GM21526 (cell line): ENCODE measurements at regions not wholly inside any gene's neighbourhood (a gene's known extent, or its start where the extent isn't known, plus 50 kb on each side); places are given as distances from the start of the nearest gene placed in this dataset.
"Not testable (repeated sequence)": the region's sequence is repeated elsewhere in the genome, so short reads cannot be mapped to it uniquely, and the experiment has no call there.

Source experiments
- ATAC-seq: cut with Tn5 transposase; IDR thresholded peaks from one replicate; pipeline ENCODE4 v1.9.1; 2021; ENCODE audit warnings: moderate library complexity; ENCODE audit not compliant: unreplicated experiment, low FRiP score

DNA sequence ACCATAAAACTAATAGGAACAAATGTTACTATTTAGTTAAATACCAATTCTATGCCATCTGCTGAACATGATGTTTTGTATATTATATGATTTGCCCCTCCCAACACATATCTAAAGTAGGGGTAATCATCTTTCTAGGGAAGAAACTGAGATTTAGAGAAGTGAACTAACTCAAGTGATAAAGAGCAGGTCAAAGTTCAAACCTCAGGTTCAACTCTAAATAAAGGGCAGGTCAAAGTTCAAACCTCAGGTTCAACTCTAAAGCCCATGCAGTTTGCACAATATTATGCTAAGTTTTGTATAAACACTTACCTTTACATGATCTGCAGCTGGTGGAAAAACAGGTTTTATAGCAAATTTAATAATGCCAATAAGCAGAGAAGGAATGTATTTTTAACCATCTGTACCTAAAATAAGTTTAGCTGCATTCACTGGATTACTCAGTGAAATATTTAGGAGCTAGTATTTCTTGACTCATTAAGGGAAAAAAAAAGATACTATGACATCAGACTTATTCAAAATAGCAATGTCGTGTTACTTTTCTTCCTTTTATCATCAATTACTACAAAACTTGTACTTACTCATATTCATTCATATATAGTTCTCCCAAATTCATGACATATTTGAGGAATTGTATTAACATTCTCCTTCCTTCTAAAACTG lies 1194.3 kb upstream of the CELF2 start:
- ATAC-seq: no peak

DNA sequence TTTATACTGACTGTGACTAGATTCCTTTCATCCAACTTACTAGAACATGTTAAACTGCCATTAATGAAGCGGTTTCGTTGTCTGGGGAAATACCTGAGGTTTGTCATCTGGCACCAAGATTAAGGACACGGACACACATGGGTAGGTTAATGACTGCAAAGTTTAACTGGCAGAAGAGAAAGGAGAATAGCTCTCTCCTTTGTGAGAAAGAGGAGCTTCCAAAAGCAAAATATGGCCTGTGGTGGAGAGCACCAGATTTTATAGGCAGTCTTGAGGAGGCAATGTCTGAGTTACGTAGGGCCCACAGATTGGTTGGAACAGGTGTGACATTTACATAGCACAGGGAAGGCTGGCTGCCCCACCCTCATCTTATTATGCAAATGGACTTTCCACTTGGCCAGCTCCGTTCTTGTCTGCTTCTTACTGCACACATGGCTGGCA lies 1193.0 kb upstream of the CELF2 start:
- no peak for ATAC-seq

DNA sequence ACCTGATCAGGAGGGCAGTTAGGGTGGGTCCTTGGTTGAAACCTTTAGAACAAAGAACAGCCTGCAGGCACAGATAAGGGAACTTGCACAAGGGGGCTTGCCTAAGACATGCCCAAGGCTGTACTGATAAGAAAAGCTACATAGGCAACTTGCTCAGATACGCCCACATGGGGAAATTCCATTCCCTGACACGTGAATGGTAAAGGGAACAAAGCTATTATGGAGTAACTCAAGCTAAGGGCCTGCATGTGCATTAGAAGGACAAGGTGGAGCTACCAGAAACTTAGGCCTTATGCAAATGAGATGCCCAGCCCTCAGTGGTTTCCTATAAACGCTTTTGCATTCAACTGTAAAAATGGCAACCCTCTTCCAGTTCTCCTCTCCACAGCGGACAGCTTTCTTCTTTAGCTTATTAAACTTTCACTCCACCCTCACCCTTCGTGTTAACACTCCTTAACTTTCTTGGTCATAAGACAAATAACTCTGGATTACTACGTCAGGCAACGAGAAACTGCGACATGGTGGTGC lies 1192.1 kb upstream of the CELF2 start:
- ATAC-seq: no peak

DNA sequence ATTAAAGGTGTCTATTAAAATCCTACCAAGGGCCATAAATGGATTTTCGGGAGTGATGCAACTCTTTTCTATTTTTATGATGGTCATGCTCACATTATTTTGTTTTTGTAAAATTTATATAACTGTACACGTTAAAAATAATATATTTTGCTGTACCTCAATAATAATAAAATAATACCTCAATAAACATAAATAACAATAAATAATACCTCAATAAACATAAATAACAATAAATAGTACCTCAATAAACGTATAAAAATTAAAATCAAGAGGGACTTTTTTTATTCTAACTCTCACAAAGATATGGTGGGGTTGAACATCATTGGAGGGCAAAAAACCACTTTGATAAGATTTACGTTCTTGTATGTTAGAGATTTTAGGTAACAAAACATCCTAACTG lies 1189.6 kb upstream of the CELF2 start:
- no peak for ATAC-seq

DNA sequence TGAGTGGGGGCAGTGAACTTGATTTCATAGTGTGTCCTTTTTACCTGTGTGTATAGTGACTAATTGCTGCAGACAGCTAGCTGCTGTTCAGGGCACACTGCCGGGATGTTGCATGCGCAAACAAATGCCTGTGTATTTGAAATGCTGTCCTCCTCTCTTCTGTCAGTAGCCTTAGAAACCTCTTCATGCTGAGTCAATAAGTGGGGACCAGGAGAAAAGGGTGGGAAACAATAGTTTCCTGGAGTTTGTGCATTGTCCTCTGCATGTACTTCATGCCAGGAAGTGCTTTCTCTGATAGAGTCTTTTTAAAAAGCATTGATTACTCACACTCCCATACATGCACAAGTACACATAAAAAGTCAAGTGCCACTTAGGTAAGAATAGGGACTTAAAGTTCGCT lies 1183.7 kb upstream of the CELF2 start:
- ATAC-seq: no peak

DNA sequence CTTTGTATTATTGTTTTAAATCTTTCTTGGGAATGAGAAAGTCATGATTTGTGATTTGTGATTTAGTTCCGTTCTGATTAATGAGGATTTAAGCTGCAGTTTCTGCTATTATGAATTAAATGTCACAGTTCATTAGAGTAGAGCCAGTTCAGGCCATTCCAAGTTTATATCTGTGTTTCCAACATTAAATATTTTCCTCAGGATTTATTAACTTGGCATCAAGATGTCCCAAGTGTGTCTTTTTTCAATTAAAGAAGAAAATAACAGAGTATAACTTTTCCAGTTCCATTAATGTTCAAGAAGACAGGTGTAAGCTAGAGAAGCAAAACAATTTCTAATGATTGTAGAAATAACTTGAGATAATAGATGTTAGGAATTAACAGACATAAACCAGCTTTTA lies 1183.2 kb upstream of the CELF2 start:
- ATAC-seq: no peak

DNA sequence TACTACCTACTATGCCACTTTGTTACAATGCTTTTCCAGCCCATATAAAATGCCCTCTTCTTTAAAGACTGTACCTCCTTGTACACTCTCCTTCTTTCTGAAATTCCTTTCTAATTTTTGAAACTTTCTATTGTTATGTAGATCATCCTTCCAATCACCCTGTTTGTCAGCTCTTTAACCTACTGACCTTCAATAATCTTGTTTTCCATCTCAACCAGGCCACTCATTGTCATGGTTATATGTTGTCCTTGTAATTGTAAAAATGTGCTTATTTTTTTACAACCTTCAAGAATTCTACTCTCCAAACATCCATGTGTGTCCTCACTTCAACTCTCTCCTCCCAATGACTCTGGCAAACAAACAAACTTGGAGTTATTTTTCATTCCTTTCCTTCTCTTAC lies 1172.6 kb upstream of the CELF2 start:
- ATAC-seq: no peak

DNA sequence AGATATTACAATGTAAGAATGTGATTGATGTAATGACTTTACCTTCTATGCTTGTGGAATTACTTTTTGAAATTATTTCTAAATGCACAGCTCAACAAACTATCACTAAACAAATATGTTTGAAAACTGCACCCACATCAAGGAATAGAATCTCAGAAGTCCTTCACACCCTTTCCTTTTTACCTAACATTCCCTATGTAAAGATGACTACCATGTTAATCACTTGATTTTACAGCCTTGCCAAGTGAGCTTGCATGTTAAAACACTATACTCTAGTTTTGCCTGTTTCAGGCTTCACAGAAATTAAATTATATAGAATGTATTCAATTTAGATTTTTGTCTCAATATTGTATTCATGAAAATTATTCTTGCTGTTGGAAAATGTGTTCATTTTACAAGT lies 1169.4 kb upstream of the CELF2 start:
- no peak for ATAC-seq

DNA sequence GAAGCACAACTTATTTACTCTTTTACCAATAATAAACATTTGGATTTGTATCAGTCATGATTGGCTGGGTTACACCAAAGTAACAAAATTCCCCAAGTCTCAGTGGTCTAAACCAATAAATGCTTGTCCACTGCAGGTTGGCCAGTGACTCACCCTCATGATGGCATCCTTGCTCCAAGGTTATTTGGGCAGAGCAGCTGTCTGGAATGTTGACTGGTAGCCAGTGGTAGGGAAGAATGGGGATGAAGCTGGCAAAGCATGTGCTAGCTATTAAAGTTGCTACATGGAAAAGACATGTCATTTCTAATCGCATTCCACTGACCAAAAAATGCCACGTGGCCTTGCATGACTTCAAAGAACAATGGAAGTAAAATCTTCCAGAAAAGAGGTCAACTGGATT lies 1168.7 kb upstream of the CELF2 start:
- ATAC-seq: no peak

DNA sequence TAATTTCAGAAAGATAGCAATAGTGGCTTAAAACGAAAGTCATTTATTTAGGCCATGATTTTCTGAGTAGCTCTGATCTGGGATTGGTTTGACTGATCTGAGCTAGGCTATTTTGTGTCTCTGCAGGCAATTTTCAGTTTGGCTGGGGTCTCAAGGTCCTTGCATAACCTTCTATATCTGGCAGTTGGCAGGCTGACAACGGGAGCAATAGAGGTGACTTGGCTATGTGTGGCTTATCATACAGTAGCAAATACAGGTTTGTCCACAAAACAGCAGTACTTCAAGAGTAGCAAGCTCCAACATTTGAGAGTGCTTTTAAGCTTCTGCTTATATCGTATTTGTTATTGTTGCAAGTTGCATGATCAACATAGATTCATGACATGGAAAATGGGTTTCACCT lies 1167.3 kb upstream of the CELF2 start:
- ATAC-seq: no peak

DNA sequence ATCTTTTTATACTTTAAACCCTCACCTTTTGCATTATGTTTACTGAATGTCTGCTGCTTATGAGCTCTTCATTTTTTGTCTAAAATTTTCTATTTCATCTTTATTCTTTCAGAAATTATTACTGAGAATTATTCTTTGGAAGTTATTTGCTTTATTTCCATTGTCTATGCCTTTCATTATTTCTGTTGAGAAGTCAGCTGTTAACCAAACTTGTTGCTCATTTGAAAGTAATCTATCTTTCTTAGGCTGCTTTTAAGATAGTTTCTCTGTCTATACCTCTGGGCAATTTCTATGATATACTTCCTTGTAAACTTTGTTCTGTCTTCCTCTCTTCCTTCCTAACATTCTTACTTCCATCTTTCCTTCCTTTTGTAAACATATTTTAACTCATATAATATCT lies 1165.9 kb upstream of the CELF2 start:
- no peak for ATAC-seq

DNA sequence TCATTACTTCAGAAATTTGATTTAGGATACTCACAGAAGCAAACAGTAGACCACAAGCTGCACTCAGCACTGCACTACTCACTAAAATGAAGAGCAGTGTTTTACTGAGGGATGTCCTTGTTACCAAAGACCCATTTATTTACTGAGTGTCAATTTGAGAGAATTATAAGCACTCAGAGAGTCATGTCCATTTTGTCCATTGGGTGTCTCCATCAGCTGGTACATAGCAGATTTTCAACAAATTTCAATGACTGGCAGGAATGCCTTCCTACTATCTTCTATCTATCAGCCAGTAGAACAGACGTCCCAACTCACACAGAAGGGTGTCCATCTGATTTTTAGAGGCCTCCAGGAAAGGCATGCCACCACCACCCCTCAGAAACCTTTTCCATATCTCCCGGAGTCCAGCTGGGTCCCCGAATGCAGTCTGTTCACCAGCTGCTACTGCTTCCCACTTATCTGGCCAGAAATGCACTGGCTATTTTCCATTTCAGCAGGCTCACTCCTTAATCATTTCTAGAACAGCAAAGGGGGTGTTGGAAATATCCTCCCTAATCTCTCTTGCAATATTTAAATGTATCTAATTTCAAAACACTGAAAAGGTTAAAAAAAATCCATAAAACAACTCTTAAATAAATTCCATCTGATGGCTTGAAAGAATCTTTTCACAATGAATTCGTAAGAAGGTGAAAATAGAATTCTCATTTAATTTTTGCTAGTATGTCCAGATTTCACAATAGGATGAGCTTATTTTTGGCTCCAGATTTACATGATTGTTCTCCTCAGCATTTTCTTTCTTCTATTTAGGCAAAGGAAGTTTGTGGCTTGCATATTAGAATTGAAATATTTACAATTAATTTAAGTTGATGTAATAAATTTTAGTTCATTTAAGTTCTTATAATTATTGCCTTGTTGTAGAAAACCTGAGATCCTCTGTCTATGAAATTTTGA lies 1164.0 kb upstream of the CELF2 start:
- no peak for ATAC-seq

DNA sequence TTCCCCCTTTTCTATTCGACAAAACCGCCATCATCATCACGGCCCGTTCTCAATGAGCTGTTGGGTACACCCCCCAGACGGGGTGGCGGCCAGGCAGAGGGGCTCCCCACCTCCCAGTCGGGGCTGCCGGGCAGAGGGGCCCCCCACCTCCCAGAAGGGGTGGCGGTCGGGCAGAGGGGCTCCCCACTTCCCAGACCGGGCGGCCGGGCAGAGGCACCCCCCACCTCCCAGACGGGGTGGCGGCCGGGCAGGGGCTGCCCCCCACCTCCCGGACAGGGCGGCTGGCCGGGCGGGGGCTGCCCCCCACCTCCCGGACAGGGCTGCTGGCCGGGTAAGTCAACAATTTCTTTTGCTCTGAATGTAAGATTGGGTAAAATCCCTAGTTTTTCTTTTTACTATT lies 1162.2 kb upstream of the CELF2 start:
- ATAC-seq: not testable (repeated sequence)

DNA sequence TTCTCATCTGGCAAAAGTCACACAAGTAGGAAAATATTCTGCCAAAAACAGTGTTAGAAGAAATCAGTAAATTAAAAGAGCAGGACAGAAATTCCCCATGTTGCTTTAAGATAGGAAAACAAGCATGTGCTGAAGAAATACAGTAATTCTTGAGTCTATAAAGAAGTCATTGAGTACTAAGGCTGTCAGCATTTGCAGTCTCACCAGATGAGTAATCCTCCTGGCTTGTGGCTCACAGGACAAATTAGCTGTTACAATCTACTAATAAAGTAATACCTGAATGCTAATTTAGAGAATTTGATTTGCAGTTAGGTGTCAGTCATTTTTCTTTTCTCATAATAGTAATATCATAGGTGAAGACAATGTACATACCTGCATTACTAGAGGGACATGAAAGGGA lies 1158.9 kb upstream of the CELF2 start:
- no peak for ATAC-seq

DNA sequence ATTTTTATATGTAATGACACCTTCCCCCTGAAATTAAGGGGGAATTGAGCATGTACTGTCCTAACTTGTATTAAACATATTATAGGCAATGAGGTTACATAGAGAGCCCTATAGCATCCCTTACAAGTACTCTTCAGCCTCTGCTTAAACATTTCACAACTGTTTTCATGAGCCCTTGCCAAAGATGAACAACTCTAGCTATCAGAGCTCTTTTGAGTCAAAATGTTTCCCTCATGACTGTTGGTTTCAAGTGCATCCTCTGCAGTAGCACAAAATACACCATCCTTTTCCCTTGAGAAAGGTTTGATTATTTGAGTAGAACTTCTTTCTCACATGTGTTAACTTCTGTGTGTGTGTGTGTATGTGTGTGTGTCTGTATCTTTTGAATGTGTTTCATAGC lies 1157.6 kb upstream of the CELF2 start:
- no peak for ATAC-seq

DNA sequence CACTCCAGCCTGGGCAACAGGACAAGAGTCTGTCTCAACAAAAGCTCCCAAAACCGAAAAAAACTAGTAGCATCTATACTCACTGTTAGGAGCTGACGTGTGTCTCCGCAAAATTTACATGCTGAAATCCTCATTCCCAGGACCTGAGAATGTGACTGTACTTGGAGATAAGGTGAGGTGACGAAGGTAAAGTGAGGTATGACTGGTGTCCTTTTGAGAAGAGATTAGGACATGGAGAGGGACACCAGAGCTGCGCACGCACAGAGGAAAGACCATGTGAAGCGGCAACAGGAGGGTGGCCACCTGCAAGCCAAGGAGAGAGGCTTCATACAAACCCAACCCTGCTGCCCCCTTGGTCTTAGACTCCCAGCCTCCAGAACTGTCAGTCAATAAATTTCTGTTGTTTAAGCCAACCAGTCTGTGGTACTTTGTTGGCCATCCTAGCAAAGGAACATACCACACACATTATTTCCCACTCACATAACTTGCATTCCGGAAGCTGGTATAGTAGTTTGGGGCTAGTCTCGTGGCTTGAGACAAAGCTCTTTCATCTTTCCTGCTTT lies 1154.0 kb upstream of the CELF2 start:
- no peak for ATAC-seq

DNA sequence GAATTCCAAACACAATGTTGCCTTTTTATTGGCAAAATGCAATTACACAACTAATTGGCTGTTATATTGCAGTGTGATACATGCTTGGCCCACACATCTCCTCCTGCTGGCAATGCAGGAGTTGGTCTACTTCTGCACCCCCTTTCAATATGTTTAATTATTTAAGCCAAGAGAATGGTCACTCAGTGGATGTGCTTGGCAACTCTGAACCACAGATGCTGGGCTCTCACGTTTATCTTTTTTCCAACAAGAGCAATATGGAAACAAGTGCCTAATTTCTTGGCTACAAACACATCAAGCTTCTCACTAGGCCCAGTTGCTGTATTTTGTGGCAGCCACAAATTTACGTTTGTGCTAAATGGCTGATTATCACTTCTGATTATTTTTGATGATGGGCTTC lies 1149.2 kb upstream of the CELF2 start:
- no peak for ATAC-seq

DNA sequence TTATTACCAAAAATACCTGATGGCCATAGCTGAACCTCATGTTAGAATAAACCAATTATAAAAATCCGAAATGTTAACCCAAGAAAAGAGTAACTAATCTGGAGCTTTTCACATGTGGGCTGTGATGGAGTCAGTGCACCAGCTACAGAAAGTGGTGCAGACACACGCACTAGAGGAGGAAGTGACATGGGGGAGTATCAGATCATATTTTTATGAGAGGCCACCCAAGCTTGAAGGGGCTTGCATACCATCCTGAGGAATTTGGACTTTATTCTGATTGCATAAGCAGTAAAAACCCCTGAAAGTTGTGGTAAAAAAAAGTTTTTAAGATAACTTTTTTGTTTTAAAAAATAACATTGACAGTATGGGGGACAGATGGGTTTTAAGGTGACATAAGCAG lies 1148.5 kb upstream of the CELF2 start:
- no peak for ATAC-seq

DNA sequence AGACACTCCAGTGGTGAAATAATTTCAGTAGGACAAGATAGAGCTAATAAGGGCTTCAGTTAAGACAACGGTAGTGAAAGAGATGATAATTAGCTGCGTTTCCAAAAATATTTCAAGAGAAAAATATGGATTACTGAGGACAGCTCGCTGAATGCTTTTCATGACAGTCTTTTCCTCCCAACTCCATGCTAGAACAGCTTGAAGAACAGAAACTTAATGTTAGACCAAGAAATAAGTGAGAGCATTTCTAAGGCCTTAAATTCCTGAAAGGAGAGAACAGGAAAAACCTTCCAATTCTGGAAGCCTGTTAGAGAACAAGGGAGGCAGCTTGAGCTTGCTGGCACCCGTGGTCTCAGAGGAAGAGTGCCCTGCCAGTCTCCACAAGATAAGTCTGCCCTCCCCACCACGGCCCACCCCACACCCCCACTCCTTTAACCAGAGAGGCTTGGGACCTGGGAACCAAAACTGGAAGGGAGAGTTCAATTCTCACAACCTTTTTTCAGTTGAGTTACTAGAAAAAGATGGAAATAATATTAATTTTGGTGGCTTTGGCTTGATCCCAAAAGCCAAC lies 1148.0 kb upstream of the CELF2 start:
- ATAC-seq: no peak

DNA sequence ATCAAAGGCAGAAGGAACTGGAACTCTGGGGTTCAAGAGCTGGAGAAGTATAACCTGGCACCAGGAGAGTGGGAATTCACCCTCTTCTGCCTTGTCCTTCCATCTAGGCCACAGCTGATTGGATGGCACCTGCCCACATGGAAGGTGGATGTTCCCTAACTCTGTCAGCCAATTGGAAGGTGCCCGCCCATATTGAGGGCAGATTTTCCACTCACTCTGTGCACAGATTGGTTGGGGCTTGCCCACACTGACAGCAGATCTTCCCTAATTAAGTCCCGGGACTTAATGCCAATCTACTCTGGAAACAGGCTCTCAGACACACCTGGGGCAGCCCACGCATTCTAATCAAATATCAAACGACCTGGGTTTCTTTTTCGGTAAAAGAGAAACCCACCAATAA lies 1142.3 kb upstream of the CELF2 start:
- no peak for ATAC-seq

DNA sequence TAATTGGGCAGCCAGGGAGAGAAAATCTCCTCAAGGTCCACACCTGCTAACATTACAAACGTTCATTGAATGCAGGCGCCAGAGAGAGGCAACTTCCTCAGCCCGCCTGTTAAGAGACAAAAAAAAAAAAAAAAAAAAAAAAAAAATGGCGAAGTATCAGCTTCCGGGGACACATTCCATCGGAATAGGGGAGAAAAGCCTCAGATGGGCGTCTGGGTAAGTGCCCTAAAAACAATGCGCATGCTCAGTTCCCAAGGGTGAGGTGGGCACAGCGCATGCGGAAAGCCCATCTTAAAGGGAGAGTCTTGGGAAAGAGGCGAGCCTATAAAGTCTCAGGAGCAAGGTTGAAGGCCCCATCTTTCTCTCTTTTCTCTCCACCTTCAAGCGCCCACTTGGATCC lies 1139.7 kb upstream of the CELF2 start:
- ATAC-seq: no peak
